ENCODE measurements at regions not wholly inside any gene's neighbourhood (a gene's known extent, or its start where the extent isn't known, plus 50 kb on each side); places are given as distances from the start of the nearest gene placed in this dataset.

GRCh38 chr2:39550701-39551285 lies 113.7 kb upstream of the MAP4K3 start (continued):
- TF ChIP-seq NR1H2 (CRISPR knock-in tag; IDR thresholded peaks at IDR 0.05; ENCODE audit: borderline replicate concordance, low read depth), result no peak; the same call in 1 of the 2 replicates
- TF ChIP-seq CREBL2 (CRISPR knock-in tag; IDR thresholded peaks at IDR 0.05; ENCODE audit: borderline replicate concordance), result 0 out of 2 replicates have a peak, but pooled peaks have one; percentile 58
- TF ChIP-seq ZBTB14 (CRISPR knock-in tag; IDR thresholded peaks at IDR 0.05), result no peak
- no peak for TF ChIP-seq GLMP (CRISPR knock-in tag; IDR thresholded peaks at IDR 0.05; ENCODE audit: borderline replicate concordance)
- no peak for TF ChIP-seq NFRKB (IDR thresholded peaks at IDR 0.05)
- TF ChIP-seq ZNF512B (CRISPR knock-in tag; IDR thresholded peaks at IDR 0.05; ENCODE audit: borderline replicate concordance), result peak; percentile 100
- TF ChIP-seq EP300 (IDR thresholded peaks at IDR 0.05; ENCODE audit: low read depth in 2 of 2, low read length in 2 of 2), result peak; percentile 65 to 100; a peak in 3 of 4 replicates
- peak; percentile 100 for TF ChIP-seq EP300 (CRISPR knock-in tag; IDR thresholded peaks at IDR 0.05; ENCODE audit: borderline replicate concordance)
- TF ChIP-seq DBP (CRISPR knock-in tag; IDR thresholded peaks at IDR 0.05; ENCODE audit: not compliant biosample characterization), result peak; percentile 96
- peak; percentile 61 for TF ChIP-seq STAG1 (CRISPR knock-in tag; IDR thresholded peaks at IDR 0.05)
- peak; percentile 81; the same call in 1 of the 2 replicates for TF ChIP-seq ZNF724P (CRISPR knock-in tag; IDR thresholded peaks at IDR 0.05; ENCODE audit: borderline replicate concordance)
- TF ChIP-seq ZNF292 (CRISPR knock-in tag; IDR thresholded peaks at IDR 0.05; ENCODE audit: borderline replicate concordance, low read depth), result peak; percentile 92; the same call in 1 of the 2 replicates
- no peak for TF ChIP-seq ARID2 (CRISPR knock-in tag; IDR thresholded peaks at IDR 0.05; ENCODE audit: borderline replicate concordance)
- no peak for TF ChIP-seq ZNF7 (CRISPR knock-in tag; IDR thresholded peaks at IDR 0.05)
- TF ChIP-seq ZIK1 (CRISPR knock-in tag; IDR thresholded peaks at IDR 0.05; ENCODE audit: borderline replicate concordance, low read depth), result no peak
- peak; percentile 66; the same call in 1 of the 2 replicates for TF ChIP-seq ZNF335 (CRISPR knock-in tag; IDR thresholded peaks at IDR 0.05)
- peak; percentile 74; the same call in 1 of the 2 replicates for TF ChIP-seq SALL2 (CRISPR knock-in tag; IDR thresholded peaks at IDR 0.05)
- no peak for TF ChIP-seq CENPT (CRISPR knock-in tag; IDR thresholded peaks at IDR 0.05; ENCODE audit: low read depth)
- no peak for TF ChIP-seq ZSCAN20 (CRISPR knock-in tag; IDR thresholded peaks at IDR 0.05; ENCODE audit: borderline replicate concordance)
